Lower lobe of right lung (tissue), 2 donors: ENCODE measurements at regions not wholly inside any gene's neighbourhood (a gene's known extent, or its start where the extent isn't known, plus 50 kb on each side); places are given as distances from the start of the nearest gene placed in this dataset.
"Not testable (repeated sequence)": the region's sequence is repeated elsewhere in the genome, so short reads cannot be mapped to it uniquely, and the experiment has no call there.

Experiments
- ATAC-seq, 2 donors: fragments of 200-7000 bp; cut with Tn5 transposase; one replicate each; pipeline ENCODE4 v1.9.1; 2020 to 2022; ENCODE audit warnings: mild to moderate bottlenecking in 2 of 2, moderate library complexity in 2 of 2
- DNase-seq: peaks from one replicate; pipeline ENCODE4 v3.0.0-alpha.2; 2020
- H3K27ac ChIP-seq: fragments of 200-600 bp; one replicate; pipeline ENCODE4 v1.8.0; 2022
- H3K27me3 ChIP-seq: fragments of 200-600 bp; one replicate; pipeline ENCODE4 v1.8.0; 2022; ENCODE audit warnings: low read depth
- H3K36me3 ChIP-seq: fragments of 200-600 bp; one replicate; pipeline ENCODE4 v1.8.0; 2022; ENCODE audit warnings: mild to moderate bottlenecking
- H3K4me1 ChIP-seq: fragments of 200-600 bp; one replicate; pipeline ENCODE4 v1.8.0; 2022
- H3K4me3 ChIP-seq: fragments of 200-600 bp; one replicate; pipeline ENCODE4 v1.8.0; 2022; ENCODE audit warnings: mild to moderate bottlenecking
- H3K9me3 ChIP-seq: fragments of 200-600 bp; one replicate; pipeline ENCODE4 v1.8.0; 2022
- intact Hi-C: fragments of 100-400 bp; cut with DNase I; formaldehyde crosslinking; loops from one replicate; pipeline ENCODE4 v1.11.0; 2022
- TF ChIP-seq, protein P1 (sequence below): fragments of 200-600 bp; IDR thresholded peaks from one replicate; pipeline ENCODE4 v1.8.0; 2022; ENCODE audit warnings: antibody characterized with exemption, mild to moderate bottlenecking
- donor health status: DM: no; HTN: yes; CAD: no; lungs with severe emphysema.

DNA sequence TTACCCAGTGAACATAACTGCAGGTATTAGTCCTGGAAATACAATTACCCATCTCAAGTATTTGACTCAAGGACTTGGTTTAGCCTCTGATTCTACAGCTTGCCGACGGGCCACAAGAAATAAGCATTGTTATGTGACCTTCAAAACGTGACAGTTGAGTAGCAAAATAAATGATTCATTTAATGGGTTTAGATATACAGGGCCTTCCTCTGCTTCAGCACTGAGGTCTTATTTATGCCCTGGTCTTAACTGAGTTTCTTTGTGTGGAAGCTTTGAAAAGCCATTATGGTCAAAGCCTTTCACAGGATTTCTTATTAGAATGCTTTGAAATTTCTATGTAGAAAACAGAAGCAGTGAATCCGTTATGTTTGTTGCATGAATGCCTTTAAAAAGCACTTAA, 899.2 kb upstream of the API5 start:
- no peaks in the 10 kb centered on the region for H3K27me3 ChIP-seq
- no peaks in the 10 kb centered on the region for H3K36me3 ChIP-seq
- H3K4me1 ChIP-seq, result no peaks in the 10 kb centered on the region
- intact Hi-C loops, result no loop called here
- no peak for DNase-seq
- no peaks in the 10 kb centered on the region for H3K9me3 ChIP-seq
- no peak overlapping the region for H3K27ac ChIP-seq
- TF ChIP-seq, protein P1, sequence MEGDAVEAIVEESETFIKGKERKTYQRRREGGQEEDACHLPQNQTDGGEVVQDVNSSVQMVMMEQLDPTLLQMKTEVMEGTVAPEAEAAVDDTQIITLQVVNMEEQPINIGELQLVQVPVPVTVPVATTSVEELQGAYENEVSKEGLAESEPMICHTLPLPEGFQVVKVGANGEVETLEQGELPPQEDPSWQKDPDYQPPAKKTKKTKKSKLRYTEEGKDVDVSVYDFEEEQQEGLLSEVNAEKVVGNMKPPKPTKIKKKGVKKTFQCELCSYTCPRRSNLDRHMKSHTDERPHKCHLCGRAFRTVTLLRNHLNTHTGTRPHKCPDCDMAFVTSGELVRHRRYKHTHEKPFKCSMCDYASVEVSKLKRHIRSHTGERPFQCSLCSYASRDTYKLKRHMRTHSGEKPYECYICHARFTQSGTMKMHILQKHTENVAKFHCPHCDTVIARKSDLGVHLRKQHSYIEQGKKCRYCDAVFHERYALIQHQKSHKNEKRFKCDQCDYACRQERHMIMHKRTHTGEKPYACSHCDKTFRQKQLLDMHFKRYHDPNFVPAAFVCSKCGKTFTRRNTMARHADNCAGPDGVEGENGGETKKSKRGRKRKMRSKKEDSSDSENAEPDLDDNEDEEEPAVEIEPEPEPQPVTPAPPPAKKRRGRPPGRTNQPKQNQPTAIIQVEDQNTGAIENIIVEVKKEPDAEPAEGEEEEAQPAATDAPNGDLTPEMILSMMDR, result no peak
- ATAC-seq, result no peak
- H3K4me3 ChIP-seq, result no peak overlapping the region

DNA sequence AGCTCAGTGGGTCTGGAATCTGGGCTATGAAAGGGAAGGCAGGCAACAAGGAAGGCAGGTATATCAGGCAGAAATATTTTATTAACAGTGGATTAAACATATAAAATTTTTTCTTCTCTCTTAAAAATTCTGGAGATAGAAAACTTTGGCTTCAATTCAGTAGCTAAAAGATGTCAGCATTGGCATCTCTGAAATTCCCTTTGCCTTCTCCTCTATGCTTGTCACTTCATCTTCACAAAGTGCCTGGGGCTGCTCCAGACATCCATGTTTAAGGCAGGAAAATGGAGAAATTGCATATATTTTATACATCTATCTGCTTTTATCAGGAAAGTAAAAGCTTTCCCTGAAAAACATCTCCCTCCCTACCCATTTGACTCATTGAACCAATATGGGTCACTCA, 894.1 kb upstream of the API5 start:
- H3K9me3 ChIP-seq, result no peaks in the 10 kb centered on the region
- no peak for ATAC-seq

DNA sequence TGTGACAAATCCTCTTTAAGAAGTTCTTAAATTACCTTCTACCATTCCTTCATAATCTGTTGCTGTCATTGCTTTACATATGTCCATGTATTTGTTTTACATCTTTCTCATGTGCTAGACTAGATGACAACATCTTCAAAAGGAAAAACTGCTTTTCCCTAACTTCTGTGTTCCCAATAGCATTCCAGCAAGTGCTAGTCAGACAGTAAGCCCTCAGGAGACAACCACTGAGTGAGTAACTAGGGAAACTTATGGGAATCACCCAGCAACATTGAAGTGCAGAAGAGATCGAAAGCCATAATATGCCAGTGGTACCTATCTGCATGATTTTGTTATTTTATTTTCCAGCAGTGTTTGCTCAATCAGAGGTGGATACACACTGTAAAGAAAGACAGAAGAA, 889.7 kb upstream of the API5 start:
- ATAC-seq, result no peak
- TF ChIP-seq, protein P1, result no peak
- no peaks in the 10 kb centered on the region for H3K27me3 ChIP-seq
- no peaks in the 10 kb centered on the region for H3K9me3 ChIP-seq
- no peak overlapping the region for H3K27ac ChIP-seq
- H3K4me1 ChIP-seq, result no peaks in the 10 kb centered on the region
- no peaks in the 10 kb centered on the region for H3K36me3 ChIP-seq
- H3K4me3 ChIP-seq, result no peak overlapping the region
- DNase-seq, result no peak
- intact Hi-C loops, result no loop called here

More for the DNA sequence above, 894.1 kb upstream of the API5 start:
- Histone ChIP-seq H3K4me1 (no peaks in the 10 kb centered on the region), H3K27me3 (no peaks in the 10 kb centered on the region), H3K27ac (no peak overlapping the region), H3K4me3 (no peak overlapping the region), H3K36me3 (no peaks in the 10 kb centered on the region)
- TF ChIP-seq, protein P1, result no peak
- DNase-seq, result no peak
- intact Hi-C loops, result no loop called here

DNA sequence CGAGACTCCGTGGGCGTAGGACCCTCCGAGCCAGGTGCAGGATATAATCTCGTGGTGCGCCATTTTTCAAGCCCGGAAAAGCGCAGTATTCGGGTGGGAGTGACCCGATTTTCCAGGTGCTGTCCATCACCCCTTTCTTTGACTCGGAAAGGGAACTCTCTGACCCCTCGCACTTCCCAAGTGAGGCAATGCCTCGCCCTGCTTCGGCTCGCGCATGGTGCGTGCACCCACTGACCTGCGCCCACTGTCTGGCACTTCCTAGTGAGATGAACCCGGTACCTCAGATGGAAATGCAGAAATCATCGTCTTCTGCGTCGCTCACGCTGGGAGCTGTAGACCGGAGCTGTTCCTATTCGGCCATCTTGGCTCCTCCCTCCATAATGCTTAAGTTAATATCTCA, 876.9 kb upstream of the API5 start:
- ATAC-seq, H3K4me3 ChIP-seq, H3K27me3 ChIP-seq, H3K9me3 ChIP-seq, H3K4me1 ChIP-seq, DNase-seq, H3K27ac ChIP-seq, intact Hi-C loops, H3K36me3 ChIP-seq: not testable (repeated sequence)

DNA sequence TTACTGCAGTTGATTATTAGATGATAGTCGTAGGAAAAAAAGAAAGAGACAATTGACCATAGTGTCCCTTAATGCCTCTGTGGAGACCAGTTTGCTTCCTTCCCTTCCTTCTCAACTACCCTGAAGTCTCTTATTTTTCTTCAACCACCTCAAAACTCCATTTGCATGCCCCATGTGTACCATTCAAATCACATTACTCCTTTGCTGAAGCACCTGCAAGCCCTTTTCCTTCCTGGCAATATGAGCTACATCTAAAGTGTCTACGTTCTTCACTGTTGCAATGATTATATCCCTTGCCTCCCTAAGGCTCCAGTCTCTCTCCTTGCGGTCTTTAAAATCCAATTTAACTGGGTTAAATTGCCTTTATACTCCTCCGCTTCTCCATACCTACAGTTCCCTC, 867.4 kb upstream of the API5 start:
- H3K4me3 ChIP-seq, result no peak overlapping the region
- H3K4me1 ChIP-seq, result no peaks in the 10 kb centered on the region
- H3K9me3 ChIP-seq, result peaks cover 7% of the 10 kb centered on the region
- ATAC-seq, result no peak
- no peaks in the 10 kb centered on the region for H3K27me3 ChIP-seq
- no peak for DNase-seq
- intact Hi-C loops, result no loop called here
- H3K36me3 ChIP-seq, result no peaks in the 10 kb centered on the region
- no peak overlapping the region for H3K27ac ChIP-seq
- TF ChIP-seq, protein P1, result no peak

DNA sequence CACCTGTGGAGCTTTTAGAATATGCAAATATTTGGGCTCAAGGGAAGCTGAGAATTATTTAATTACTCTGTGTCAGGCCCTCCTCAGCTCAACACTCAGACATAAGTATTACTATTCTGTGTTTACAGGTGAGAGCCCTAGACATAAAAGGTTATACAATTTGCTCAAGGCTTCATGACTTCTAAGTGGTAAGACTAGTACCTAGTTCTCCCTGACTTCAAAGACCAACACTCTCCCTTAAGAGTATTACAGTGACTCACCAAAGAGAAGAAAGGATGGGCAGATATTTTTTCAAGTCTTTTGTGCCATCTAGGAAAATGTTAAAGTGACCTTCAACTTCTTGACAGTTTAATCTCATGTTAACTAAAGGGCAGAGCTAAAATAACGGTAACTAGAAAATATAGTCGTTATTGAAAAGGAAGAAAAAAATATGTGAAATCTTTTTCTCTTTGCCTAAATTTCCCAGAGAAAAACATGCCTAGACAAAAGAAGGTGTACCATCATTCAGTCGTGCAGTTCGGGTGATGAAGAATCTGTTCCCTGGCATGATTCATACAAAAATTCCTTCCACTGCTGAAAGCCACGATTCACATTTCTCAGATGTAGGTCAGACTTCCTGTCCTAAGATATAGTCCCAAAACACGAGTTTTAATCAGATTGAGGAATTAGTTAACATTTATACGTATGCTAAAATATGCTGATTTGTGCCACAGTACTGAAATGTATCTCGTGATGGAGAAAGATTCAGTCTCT, 849.1 kb upstream of the API5 start:
- peaks cover 7% of the 10 kb centered on the region for H3K27me3 ChIP-seq
- ATAC-seq (peak; percentile 73 to 85), DNase-seq (no peak)
- no peaks in the 10 kb centered on the region for H3K9me3 ChIP-seq
- H3K4me3 ChIP-seq, result no peak overlapping the region
- H3K36me3 ChIP-seq, result no peaks in the 10 kb centered on the region
- no peaks in the 10 kb centered on the region for H3K4me1 ChIP-seq
- TF ChIP-seq, protein P1, result no peak
- no peak overlapping the region for H3K27ac ChIP-seq
- intact Hi-C loops, result no loop called here
